ENCODE measurements at regions not wholly inside any gene's neighbourhood (a gene's known extent, or its start where the extent isn't known, plus 50 kb on each side); places are given as distances from the start of the nearest gene placed in this dataset.
"Not testable (repeated sequence)": the region's sequence is repeated elsewhere in the genome, so short reads cannot be mapped to it uniquely, and the experiment has no call there.

GRCh38 chr12:116673681-116674111, 64.2 kb downstream of the SPRING1 start:
- DNase-seq (ENCODE audit: low spot score), result no peak
- no peaks in the 10 kb centered on the region for H3K36me3 ChIP-seq
- H3K27ac ChIP-seq, result no peak overlapping the region
- H3K27me3 ChIP-seq, result no peaks in the 10 kb centered on the region
- no peak overlapping the region for H3K4me3 ChIP-seq
- peaks cover 0 to 18% of the 10 kb centered on the region in 2 donors for H3K4me1 ChIP-seq
- H3K9me3 ChIP-seq, result no peaks in the 10 kb centered on the region
- no peak for TF ChIP-seq CTCF (IDR thresholded peaks at IDR 0.05)

DNA sequence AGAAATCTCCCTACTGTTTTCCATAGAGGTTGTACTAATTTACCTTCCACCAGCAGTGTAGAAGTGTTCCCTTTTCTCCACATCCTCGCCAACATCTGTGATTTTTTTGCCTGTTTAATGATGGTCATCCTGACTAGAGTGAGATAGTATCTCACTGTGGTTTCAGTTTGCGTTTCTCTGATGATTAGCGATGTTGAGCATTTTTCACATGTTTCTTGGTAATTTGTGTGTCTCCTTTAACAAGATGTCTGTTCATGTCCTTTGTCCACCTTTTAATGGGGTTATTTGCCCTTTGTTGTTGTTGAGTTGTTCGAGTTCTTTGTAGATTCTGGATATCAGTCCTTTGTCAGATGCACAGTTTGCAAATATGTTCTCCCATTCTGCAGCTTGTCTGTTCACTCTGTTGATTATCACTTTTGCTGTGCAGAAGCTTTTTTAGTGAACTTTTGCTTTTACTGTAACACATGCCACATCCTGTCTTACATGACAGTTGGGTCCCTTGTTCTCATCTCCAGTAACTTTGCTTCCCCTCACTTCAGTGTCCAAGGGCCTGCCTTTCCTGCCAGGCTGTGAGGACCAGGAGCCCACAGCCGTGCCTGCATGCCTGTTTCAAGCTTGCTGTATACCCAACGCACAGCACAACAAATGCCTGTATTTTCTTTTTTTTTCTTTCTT, 64.9 kb downstream of the SPRING1 start:
- H3K36me3 ChIP-seq, result no peaks in the 10 kb centered on the region
- no peaks in the 10 kb centered on the region for H3K9me3 ChIP-seq
- DNase-seq (ENCODE audit: low spot score), result no peak
- peaks cover 0 to 18% of the 10 kb centered on the region in 2 donors for H3K4me1 ChIP-seq
- no peak overlapping the region for H3K27ac ChIP-seq
- no peaks in the 10 kb centered on the region for H3K27me3 ChIP-seq
- TF ChIP-seq CTCF (IDR thresholded peaks at IDR 0.05), result no peak
- H3K4me3 ChIP-seq, result no peak overlapping the region

DNA sequence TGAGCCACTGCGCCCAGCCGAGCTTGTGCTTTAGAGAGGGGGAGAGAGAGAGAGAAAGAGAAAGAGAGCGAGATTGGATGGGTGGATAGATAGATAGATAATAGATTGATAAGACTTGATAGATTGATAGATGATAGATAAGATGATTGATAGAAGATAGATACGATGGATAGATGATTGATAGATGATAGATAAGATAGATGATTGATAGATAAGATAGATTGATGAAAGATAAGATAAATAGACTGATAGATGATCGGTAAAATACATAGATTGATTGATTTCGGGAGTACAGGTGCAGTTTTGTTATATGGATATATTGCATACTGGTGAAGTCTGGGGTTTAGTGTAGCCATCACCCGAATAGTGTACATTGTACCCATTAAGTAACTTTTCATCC, 65.9 kb downstream of the SPRING1 start:
- H3K36me3 ChIP-seq, result no peaks in the 10 kb centered on the region
- H3K9me3 ChIP-seq, result no peaks in the 10 kb centered on the region
- no peak for DNase-seq (ENCODE audit: low spot score)
- no peak for TF ChIP-seq CTCF (IDR thresholded peaks at IDR 0.05)
- no peaks in the 10 kb centered on the region for H3K27me3 ChIP-seq
- no peak overlapping the region for H3K4me3 ChIP-seq
- H3K27ac ChIP-seq, result no peak overlapping the region
- peaks cover 0 to 8% of the 10 kb centered on the region in 2 donors for H3K4me1 ChIP-seq

DNA sequence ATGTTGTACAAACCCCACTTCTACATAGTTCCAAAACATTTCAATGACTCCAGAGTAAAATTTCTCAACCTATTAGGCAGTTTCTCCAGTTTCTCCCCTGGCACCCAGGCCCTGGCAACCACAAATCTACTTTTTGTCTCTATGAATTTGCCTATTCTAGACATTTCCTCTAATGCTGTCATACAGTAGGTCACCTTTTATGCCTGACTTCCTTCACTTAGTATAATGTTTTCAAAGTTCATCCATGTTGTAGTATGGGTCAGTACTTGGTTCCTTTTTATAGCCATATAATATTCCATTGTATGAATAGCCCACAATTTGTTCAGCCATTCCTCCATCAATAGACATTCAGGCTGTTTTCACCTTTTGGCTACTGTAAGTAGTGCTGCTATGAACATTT, 67.0 kb downstream of the SPRING1 start:
- Histone ChIP-seq H3K4me1 (no peaks in the 10 kb centered on the region), H3K4me3 (no peak overlapping the region), H3K9me3 (no peaks in the 10 kb centered on the region), H3K27me3 (no peaks in the 10 kb centered on the region), H3K27ac (no peak overlapping the region), H3K36me3 (no peaks in the 10 kb centered on the region)
- no peak for TF ChIP-seq CTCF (IDR thresholded peaks at IDR 0.05)
- DNase-seq (ENCODE audit: low spot score), result no peak

- Histone ChIP-seq H3K4me1 (no peaks in the 10 kb centered on the region), H3K27ac (no peak overlapping the region), H3K4me3 (no peak overlapping the region), H3K27me3 (no peaks in the 10 kb centered on the region), H3K36me3 (no peaks in the 10 kb centered on the region), H3K9me3 (no peaks in the 10 kb centered on the region)
- TF ChIP-seq CTCF (IDR thresholded peaks at IDR 0.05), result no peak
- no peak for DNase-seq (ENCODE audit: low spot score)
Observed at GRCh38 chr12:116667752-116668151, 70.1 kb downstream of the SPRING1 start.

DNA sequence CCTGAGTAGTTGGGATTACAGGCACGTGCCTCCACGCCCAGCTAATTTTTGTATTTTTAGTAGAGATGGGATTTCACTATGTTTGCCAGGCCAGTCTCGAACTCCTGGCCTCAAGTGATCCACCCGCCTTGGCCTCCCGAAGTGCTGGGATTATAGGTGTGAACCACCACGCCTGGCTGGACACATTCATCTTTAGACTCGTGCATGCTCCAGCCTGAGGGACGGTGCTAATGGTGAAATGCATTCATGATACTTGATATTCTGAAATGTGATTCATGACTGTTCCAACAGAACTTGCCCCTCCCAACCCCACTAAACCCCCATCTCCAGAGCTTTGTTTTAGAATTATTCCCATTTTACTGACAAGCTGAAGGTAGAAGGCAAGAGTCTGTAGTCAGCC, 71.0 kb downstream of the SPRING1 start:
- H3K9me3 ChIP-seq; H3K27me3 ChIP-seq; DNase-seq (ENCODE audit: low spot score); H3K27ac ChIP-seq; H3K4me3 ChIP-seq; H3K4me1 ChIP-seq; H3K36me3 ChIP-seq: not testable (repeated sequence)
